ENCODE measurements at regions not wholly inside any gene's neighbourhood (a gene's known extent, or its start where the extent isn't known, plus 50 kb on each side); places are given as distances from the start of the nearest gene placed in this dataset.
"Not testable (repeated sequence)": the region's sequence is repeated elsewhere in the genome, so short reads cannot be mapped to it uniquely, and the experiment has no call there.

- no peak for TF ChIP-seq EZH2 (IDR thresholded peaks at IDR 0.05)
- TF ChIP-seq POLR2AphosphoS5 (IDR thresholded peaks at IDR 0.05; ENCODE audit: borderline replicate concordance, low read depth, low read length): no peak
- TF ChIP-seq FOXP2 (optimal IDR thresholded peaks at IDR 0.05; ENCODE audit: control extremely low read depth, extremely low read length, insufficient read depth): no peak
- peak; percentile 86 for DNase-seq (ENCODE audit: low read depth, low spot score)
- H3K36me3 ChIP-seq (ENCODE audit: insufficient read depth, low read length): no peaks in the 10 kb centered on the region
- H3K9me3 ChIP-seq (ENCODE audit: low read depth, low read length): no peaks in the 10 kb centered on the region
- peak overlapping the region; percentile 70 for H3K4me3 ChIP-seq
- H3K9ac ChIP-seq (ENCODE audit: insufficient read length): peak overlapping the region; percentile 24
- peak overlapping the region; percentile 91 for H3K27ac ChIP-seq
Measured at GRCh38 chr6:115443825-115444478, 616.7 kb downstream of the FRK start.

DNA sequence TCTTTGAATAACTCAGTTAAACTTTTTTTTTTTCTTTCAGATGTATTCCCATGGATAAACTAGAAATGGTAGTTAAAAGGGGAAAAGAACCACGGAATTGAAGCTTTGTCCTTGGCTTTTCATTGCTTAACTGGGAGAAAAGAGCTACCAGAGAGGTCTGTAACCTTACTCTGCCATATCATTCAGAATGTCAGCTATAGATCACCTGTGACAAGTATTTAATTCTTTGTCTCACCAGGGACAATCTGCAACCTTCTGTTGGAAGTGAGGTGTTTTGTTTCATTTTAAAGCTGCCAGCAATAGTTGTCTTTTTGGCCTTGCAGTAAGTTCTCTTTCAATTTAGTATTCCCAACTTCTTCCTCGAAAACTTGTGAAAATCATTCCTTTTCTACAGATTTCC, 618.4 kb downstream of the FRK start:
- Histone ChIP-seq H3K27ac (no peak overlapping the region), H3K9ac (ENCODE audit: insufficient read length) (no peak overlapping the region), H3K36me3 (ENCODE audit: insufficient read depth, low read length) (no peaks in the 10 kb centered on the region), H3K9me3 (ENCODE audit: low read depth, low read length) (no peaks in the 10 kb centered on the region), H3K4me3 (no peak overlapping the region)
- TF ChIP-seq FOXP2 (optimal IDR thresholded peaks at IDR 0.05; ENCODE audit: control extremely low read depth, extremely low read length, insufficient read depth): no peak
- no peak for TF ChIP-seq POLR2AphosphoS5 (IDR thresholded peaks at IDR 0.05; ENCODE audit: borderline replicate concordance, low read depth, low read length)
- TF ChIP-seq EZH2 (IDR thresholded peaks at IDR 0.05): no peak
- DNase-seq (ENCODE audit: low read depth, low spot score): no peak

DNA sequence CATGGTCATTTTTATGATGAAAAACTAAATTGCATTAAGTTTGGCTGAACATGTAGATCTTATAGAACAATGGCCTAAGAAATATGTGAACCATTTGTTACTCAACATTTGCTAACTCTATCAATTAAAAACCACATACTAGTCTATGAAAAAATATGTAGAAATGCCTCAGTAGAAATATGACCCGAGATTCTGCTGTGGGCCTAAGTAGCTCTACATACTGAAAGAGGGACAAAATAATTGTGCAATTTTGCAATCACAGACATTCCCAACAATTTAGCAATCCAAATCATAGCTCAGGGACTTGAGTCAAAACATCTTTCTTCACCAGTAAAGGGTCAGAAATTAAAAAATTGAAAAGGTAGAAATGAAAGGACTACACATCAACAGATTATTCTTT, 619.0 kb downstream of the FRK start:
- TF ChIP-seq FOXP2 (optimal IDR thresholded peaks at IDR 0.05; ENCODE audit: control extremely low read depth, extremely low read length, insufficient read depth) (no peak), POLR2AphosphoS5 (IDR thresholded peaks at IDR 0.05; ENCODE audit: borderline replicate concordance, low read depth, low read length) (no peak), EZH2 (IDR thresholded peaks at IDR 0.05) (no peak)
- no peak for DNase-seq (ENCODE audit: low read depth, low spot score)
- no peaks in the 10 kb centered on the region for H3K36me3 ChIP-seq (ENCODE audit: insufficient read depth, low read length)
- no peaks in the 10 kb centered on the region for H3K9me3 ChIP-seq (ENCODE audit: low read depth, low read length)
- H3K9ac ChIP-seq (ENCODE audit: insufficient read length): no peak overlapping the region
- no peak overlapping the region for H3K4me3 ChIP-seq
- H3K27ac ChIP-seq: no peak overlapping the region

DNA sequence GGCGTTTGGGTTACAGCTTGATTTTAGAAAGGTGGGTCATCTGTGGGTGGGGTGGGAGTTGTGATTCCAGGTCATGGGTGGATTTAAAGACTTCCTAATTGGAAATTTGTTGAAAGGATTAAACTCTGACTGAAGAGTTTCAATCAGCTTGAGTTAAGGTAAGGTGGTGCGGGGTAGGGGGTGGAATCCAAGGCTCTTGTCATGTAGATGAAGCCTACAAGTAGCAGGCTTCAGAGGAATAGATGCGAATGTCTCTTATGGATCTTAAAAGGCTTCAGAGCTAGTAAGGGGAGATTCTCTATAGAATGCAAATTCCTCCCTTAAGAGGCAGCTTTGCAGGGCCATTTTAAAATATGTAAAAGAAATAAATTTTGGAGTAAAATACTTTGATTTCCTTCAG, 645.3 kb downstream of the FRK start:
- H3K9ac ChIP-seq (ENCODE audit: insufficient read length): no peak overlapping the region
- TF ChIP-seq EZH2 (IDR thresholded peaks at IDR 0.05) (no peak), POLR2AphosphoS5 (IDR thresholded peaks at IDR 0.05; ENCODE audit: borderline replicate concordance, low read depth, low read length) (no peak), FOXP2 (optimal IDR thresholded peaks at IDR 0.05; ENCODE audit: control extremely low read depth, extremely low read length, insufficient read depth) (no peak)
- H3K36me3 ChIP-seq (ENCODE audit: insufficient read depth, low read length): no peaks in the 10 kb centered on the region
- no peak overlapping the region for H3K27ac ChIP-seq
- no peaks in the 10 kb centered on the region for H3K9me3 ChIP-seq (ENCODE audit: low read depth, low read length)
- H3K4me3 ChIP-seq: no peak overlapping the region
- no peak for DNase-seq (ENCODE audit: low read depth, low spot score)

GRCh38 chr6:115414916-115415315, 645.8 kb downstream of the FRK start:
- not testable (repeated sequence) for DNase-seq (ENCODE audit: low read depth, low spot score); H3K4me3 ChIP-seq; H3K9me3 ChIP-seq (ENCODE audit: low read depth, low read length); H3K36me3 ChIP-seq (ENCODE audit: insufficient read depth, low read length); H3K9ac ChIP-seq (ENCODE audit: insufficient read length); H3K27ac ChIP-seq

DNA sequence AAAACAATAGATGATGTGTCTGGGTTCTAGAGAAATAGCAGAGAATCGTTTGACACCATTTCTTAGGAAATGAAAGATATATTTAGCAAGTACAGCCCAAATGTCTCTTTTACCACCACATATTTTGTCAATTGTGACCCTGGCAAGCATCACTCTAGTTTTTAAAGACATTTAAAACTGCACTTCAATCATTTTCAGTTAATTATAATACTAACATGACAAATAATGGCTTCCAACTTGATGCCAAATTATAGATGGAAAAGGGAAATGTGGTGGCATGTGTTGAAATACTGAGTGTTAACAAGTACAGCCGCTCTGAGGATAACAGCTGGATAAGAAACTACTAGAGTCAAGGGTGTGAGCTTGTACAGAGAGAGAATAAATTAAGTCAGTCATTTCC, 648.9 kb downstream of the FRK start:
- Histone ChIP-seq H3K27ac (no peak overlapping the region), H3K9me3 (ENCODE audit: low read depth, low read length) (no peaks in the 10 kb centered on the region), H3K36me3 (ENCODE audit: insufficient read depth, low read length) (no peaks in the 10 kb centered on the region), H3K4me3 (no peak overlapping the region), H3K9ac (ENCODE audit: insufficient read length) (no peak overlapping the region)
- no peak for DNase-seq (ENCODE audit: low read depth, low spot score)
- TF ChIP-seq EZH2 (IDR thresholded peaks at IDR 0.05) (no peak), POLR2AphosphoS5 (IDR thresholded peaks at IDR 0.05; ENCODE audit: borderline replicate concordance, low read depth, low read length) (no peak), FOXP2 (optimal IDR thresholded peaks at IDR 0.05; ENCODE audit: control extremely low read depth, extremely low read length, insufficient read depth) (no peak)

DNA sequence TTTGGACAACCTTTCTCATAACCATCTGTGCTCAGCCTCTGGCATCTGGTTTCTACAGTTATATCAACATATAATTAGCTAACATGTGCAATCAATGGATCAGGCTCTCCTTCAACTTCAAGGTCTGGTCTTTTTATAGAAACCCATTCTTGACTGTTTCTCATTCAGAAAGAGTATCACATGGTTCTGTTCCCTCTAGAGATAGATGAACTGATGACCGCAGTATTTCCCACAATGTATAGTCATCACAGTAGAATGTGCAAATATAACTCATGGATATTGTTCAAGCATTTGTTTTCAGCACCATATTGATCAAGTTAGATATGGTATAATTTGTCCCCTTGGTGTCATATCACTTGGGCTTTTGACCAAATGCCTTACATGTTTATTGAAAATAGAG, 656.2 kb downstream of the FRK start:
- DNase-seq (ENCODE audit: low read depth, low spot score): no peak
- no peak overlapping the region for H3K27ac ChIP-seq
- no peak overlapping the region for H3K4me3 ChIP-seq
- TF ChIP-seq FOXP2 (optimal IDR thresholded peaks at IDR 0.05; ENCODE audit: control extremely low read depth, extremely low read length, insufficient read depth): no peak
- no peak for TF ChIP-seq POLR2AphosphoS5 (IDR thresholded peaks at IDR 0.05; ENCODE audit: borderline replicate concordance, low read depth, low read length)
- no peak for TF ChIP-seq EZH2 (IDR thresholded peaks at IDR 0.05)
- no peaks in the 10 kb centered on the region for H3K9me3 ChIP-seq (ENCODE audit: low read depth, low read length)
- H3K36me3 ChIP-seq (ENCODE audit: insufficient read depth, low read length): no peaks in the 10 kb centered on the region
- no peak overlapping the region for H3K9ac ChIP-seq (ENCODE audit: insufficient read length)

DNA sequence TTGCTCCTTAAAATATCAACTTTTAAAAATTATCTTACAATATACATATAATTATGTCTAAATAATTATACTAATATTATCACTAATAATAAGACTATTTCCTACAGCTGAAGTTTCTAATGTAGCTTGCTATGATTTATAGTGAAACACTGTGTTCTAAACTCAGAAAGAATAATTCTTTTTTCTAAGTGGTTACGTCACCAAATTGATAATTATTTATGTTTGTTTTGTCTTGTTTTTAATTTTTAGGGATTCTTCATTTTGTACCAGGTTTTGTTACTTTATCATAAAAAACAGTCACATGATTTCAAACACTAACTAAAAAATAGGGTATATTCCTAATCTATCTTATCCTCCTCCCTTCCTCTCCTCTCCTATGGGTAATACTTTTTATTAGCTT, 662.1 kb downstream of the FRK start:
- no peak overlapping the region for H3K27ac ChIP-seq
- no peaks in the 10 kb centered on the region for H3K9me3 ChIP-seq (ENCODE audit: low read depth, low read length)
- no peak for DNase-seq (ENCODE audit: low read depth, low spot score)
- no peak overlapping the region for H3K9ac ChIP-seq (ENCODE audit: insufficient read length)
- TF ChIP-seq EZH2 (IDR thresholded peaks at IDR 0.05) (no peak), FOXP2 (optimal IDR thresholded peaks at IDR 0.05; ENCODE audit: control extremely low read depth, extremely low read length, insufficient read depth) (no peak)
- no peak overlapping the region for H3K4me3 ChIP-seq
- H3K36me3 ChIP-seq (ENCODE audit: insufficient read depth, low read length): no peaks in the 10 kb centered on the region

- no peaks in the 10 kb centered on the region for H3K9me3 ChIP-seq (ENCODE audit: low read depth, low read length)
- DNase-seq (ENCODE audit: low read depth, low spot score): no peak
Measured at GRCh38 chr6:115396112-115396906, 664.4 kb downstream of the FRK start.

More at GRCh38 chr6:115396112-115396906, 664.4 kb downstream of the FRK start:
- Histone ChIP-seq H3K4me3 (no peak overlapping the region), H3K27ac (no peak overlapping the region), H3K9ac (ENCODE audit: insufficient read length) (no peak overlapping the region), H3K36me3 (ENCODE audit: insufficient read depth, low read length) (no peaks in the 10 kb centered on the region)
- TF ChIP-seq EZH2 (IDR thresholded peaks at IDR 0.05): no peak
- TF ChIP-seq FOXP2 (optimal IDR thresholded peaks at IDR 0.05; ENCODE audit: control extremely low read depth, extremely low read length, insufficient read depth): no peak
- TF ChIP-seq POLR2AphosphoS5 (IDR thresholded peaks at IDR 0.05; ENCODE audit: borderline replicate concordance, low read depth, low read length): no peak

Data from SK-N-MC (cell line).